Keratinocyte (primary cell): ENCODE measurements at regions not wholly inside any gene's neighbourhood (a gene's known extent, or its start where the extent isn't known, plus 50 kb on each side); places are given as distances from the start of the nearest gene placed in this dataset.
"Not testable (repeated sequence)": the region's sequence is repeated elsewhere in the genome, so short reads cannot be mapped to it uniquely, and the experiment has no call there.

ENCODE experiments used
- DNase-seq: peaks from one replicate; pipeline ENCODE4 v3.0.0-alpha.2; 2011; ENCODE audit warnings: low read depth, missing footprints, low spot score
- FAIRE-seq: peaks from 2 replicates; lab custom pipeline; 2011; peaks lifted over from hg19 to GRCh38; lab: Jason Lieb, UNC
- H2AFZ ChIP-seq: 2 replicates; pipeline ENCODE4 v1.6.0; 2012; ENCODE audit warnings: low read length, control low read depth, inconsistent platforms; ENCODE audit not compliant: control insufficient read depth
- H3K27ac ChIP-seq: 2 replicates; pipeline ENCODE4 v1.5.1; 2011; ENCODE audit warnings: low read length; ENCODE audit not compliant: control insufficient read depth, insufficient read depth
- H3K27me3 ChIP-seq: 3 replicates; pipeline ENCODE4 v1.6.0; 2011; ENCODE audit warnings: low read length; ENCODE audit not compliant: control insufficient read depth, insufficient read depth; ENCODE audit errors: extremely low read depth
- H3K36me3 ChIP-seq, 2 experiments: 2 replicates in 1 of 2; 3 replicates in 1 of 2; pipeline ENCODE4 v1.5.1; 2011; ENCODE audit warnings: low read length in 2 of 2, mild to moderate bottlenecking in 1 of 2; ENCODE audit not compliant: control insufficient read depth in 2 of 2, insufficient read depth in 2 of 2; ENCODE audit errors: extremely low read depth in 1 of 2
- H3K4me1 ChIP-seq: 3 replicates; pipeline ENCODE4 v1.5.1; 2011; ENCODE audit warnings: low read length; ENCODE audit not compliant: control insufficient read depth, insufficient read depth; ENCODE audit errors: extremely low read depth
- H3K4me2 ChIP-seq: 3 replicates; pipeline ENCODE4 v1.6.0; 2011; ENCODE audit warnings: low read depth, low read length; ENCODE audit not compliant: control insufficient read depth, insufficient read depth; ENCODE audit errors: extremely low read depth
- H3K4me3 ChIP-seq, 3 experiments: fragments of 200-600 bp in 1 of 3; sonication (generic) in 1 of 3; 2 replicates in 2 of 3; 3 replicates in 1 of 3; pipeline ENCODE4 v1.5.1; 2011 to 2016; ENCODE audit warnings: low read length in 3 of 3, mild to moderate bottlenecking in 3 of 3, control low read depth in 2 of 3, inconsistent platforms in 1 of 3, low read depth in 1 of 3, mixed read lengths in 1 of 3, mixed run types in 1 of 3, moderate library complexity in 1 of 3; ENCODE audit not compliant: control insufficient read depth in 2 of 3, insufficient read depth in 2 of 3; ENCODE audit errors: extremely low read depth in 1 of 3
- H3K79me2 ChIP-seq: 2 replicates; pipeline ENCODE4 v1.6.0; 2012; ENCODE audit warnings: low read length; ENCODE audit not compliant: control insufficient read depth, insufficient read depth
- H3K9ac ChIP-seq: 3 replicates; pipeline ENCODE4 v1.6.0; 2011; ENCODE audit warnings: low read length; ENCODE audit not compliant: control insufficient read depth, insufficient read depth; ENCODE audit errors: extremely low read depth
- H3K9me1 ChIP-seq: 3 replicates; pipeline ENCODE4 v1.6.0; 2011; ENCODE audit warnings: low read length; ENCODE audit not compliant: control insufficient read depth, insufficient read depth; ENCODE audit errors: extremely low read depth
- H3K9me3 ChIP-seq: 2 replicates; pipeline ENCODE4 v1.5.1; 2012; ENCODE audit warnings: low read depth, low read length; ENCODE audit not compliant: control insufficient read depth
- H4K20me1 ChIP-seq: 3 replicates; pipeline ENCODE4 v1.6.0; 2011; ENCODE audit warnings: low read length; ENCODE audit not compliant: control insufficient read depth, insufficient read depth; ENCODE audit errors: extremely low read depth
- EZH2 ChIP-seq: IDR thresholded peaks from one replicate; pipeline ENCODE4 v1.6.1; 2012; ENCODE audit warnings: inconsistent platforms, mild to moderate bottlenecking, low read length, moderate library complexity
- dilution Hi-C: fragments of 300-500 bp; cut with MboI; formaldehyde crosslinking; loops from one replicate; pipeline ENCODE4 v1.7.0; 2020; ENCODE audit warnings: low sequenced_read_pairs; ENCODE audit not compliant: extremely low pct_ligation_motif_present
- TF ChIP-seq, protein P1 (sequence below), 3 experiments: IDR thresholded peaks in 1 of 3; conservative IDR thresholded peaks in 1 of 3; optimal IDR thresholded peaks in 1 of 3; 2 replicates in 2 of 3; 3 replicates in 1 of 3; pipeline versions ENCODE3 to v1.5.1; 2011; ENCODE audit warnings: low read length in 3 of 3, mild to moderate bottlenecking in 3 of 3, moderate library complexity in 2 of 3, control low read depth in 1 of 3, inconsistent platforms in 1 of 3; ENCODE audit not compliant: insufficient read depth in 2 of 3; ENCODE audit errors: extremely low read depth in 1 of 3

- dilution Hi-C loops = no loop called here
- Histone ChIP-seq H3K4me1 (no peaks in the 10 kb centered on the region), H2AFZ (peak overlapping the region; percentile 87), H3K27me3 (no peaks in the 10 kb centered on the region), H3K9me1 (no peaks in the 10 kb centered on the region), H3K4me3 (no peak overlapping the region), H3K27ac (no peak overlapping the region), H4K20me1 (no peaks in the 10 kb centered on the region), H3K36me3 (no peaks in the 10 kb centered on the region), H3K4me2 (peak overlapping the region; percentile 86), H3K9ac (no peak overlapping the region), H3K79me2 (no peaks in the 10 kb centered on the region), H3K9me3 (no peaks in the 10 kb centered on the region)
- no peak for TF ChIP-seq EZH2
- TF ChIP-seq, protein P1, sequence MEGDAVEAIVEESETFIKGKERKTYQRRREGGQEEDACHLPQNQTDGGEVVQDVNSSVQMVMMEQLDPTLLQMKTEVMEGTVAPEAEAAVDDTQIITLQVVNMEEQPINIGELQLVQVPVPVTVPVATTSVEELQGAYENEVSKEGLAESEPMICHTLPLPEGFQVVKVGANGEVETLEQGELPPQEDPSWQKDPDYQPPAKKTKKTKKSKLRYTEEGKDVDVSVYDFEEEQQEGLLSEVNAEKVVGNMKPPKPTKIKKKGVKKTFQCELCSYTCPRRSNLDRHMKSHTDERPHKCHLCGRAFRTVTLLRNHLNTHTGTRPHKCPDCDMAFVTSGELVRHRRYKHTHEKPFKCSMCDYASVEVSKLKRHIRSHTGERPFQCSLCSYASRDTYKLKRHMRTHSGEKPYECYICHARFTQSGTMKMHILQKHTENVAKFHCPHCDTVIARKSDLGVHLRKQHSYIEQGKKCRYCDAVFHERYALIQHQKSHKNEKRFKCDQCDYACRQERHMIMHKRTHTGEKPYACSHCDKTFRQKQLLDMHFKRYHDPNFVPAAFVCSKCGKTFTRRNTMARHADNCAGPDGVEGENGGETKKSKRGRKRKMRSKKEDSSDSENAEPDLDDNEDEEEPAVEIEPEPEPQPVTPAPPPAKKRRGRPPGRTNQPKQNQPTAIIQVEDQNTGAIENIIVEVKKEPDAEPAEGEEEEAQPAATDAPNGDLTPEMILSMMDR (optimal IDR thresholded peaks at IDR 0.05 in 1 of 3, IDR thresholded peaks at IDR 0.05 in 1 of 3, conservative IDR thresholded peaks at IDR 0.05 in 1 of 3; ENCODE audit: extremely low read depth in 1 of 3, insufficient read depth in 2 of 3, low read length in 3 of 3) = no peak
- FAIRE-seq = no peak
- DNase-seq = no peak
Observed at GRCh38 chr15:92733090-92733933, 77.7 kb upstream of the FAM174B start.

GRCh38 chr15:92733934-92734521 is 78.5 kb upstream of the FAM174B start:
- DNase-seq = no peak
- Histone ChIP-seq H3K4me3 (peak overlapping the region; percentile 16 to 62 (median 58)), H2AFZ (peak overlapping the region; percentile 87), H3K4me2 (peak overlapping the region; percentile 86), H4K20me1 (no peaks in the 10 kb centered on the region), H3K9ac (peak overlapping the region; percentile 40), H3K27ac (no peak overlapping the region), H3K36me3 (no peaks in the 10 kb centered on the region), H3K27me3 (no peaks in the 10 kb centered on the region), H3K9me1 (no peaks in the 10 kb centered on the region), H3K4me1 (no peaks in the 10 kb centered on the region), H3K79me2 (no peaks in the 10 kb centered on the region), H3K9me3 (no peaks in the 10 kb centered on the region)
- dilution Hi-C loops = no loop called here
- no peak for FAIRE-seq
- TF ChIP-seq, protein P1 (optimal IDR thresholded peaks at IDR 0.05 in 1 of 3, IDR thresholded peaks at IDR 0.05 in 1 of 3, conservative IDR thresholded peaks at IDR 0.05 in 1 of 3; ENCODE audit: extremely low read depth in 1 of 3, insufficient read depth in 2 of 3, low read length in 3 of 3) = no peak
- TF ChIP-seq EZH2 = no peak

- H3K27ac ChIP-seq, DNase-seq, H3K36me3 ChIP-seq, FAIRE-seq, H3K79me2 ChIP-seq, H3K9me1 ChIP-seq, dilution Hi-C loops, H3K9ac ChIP-seq, H3K27me3 ChIP-seq, H3K4me3 ChIP-seq, H3K4me2 ChIP-seq, H3K4me1 ChIP-seq, H2AFZ ChIP-seq, H4K20me1 ChIP-seq, H3K9me3 ChIP-seq: not testable (repeated sequence)
Observed at GRCh38 chr15:92739246-92739645, 83.7 kb upstream of the FAM174B start.
